Endothelial cell of umbilical vein (primary cell): ENCODE measurements at regions not wholly inside any gene's neighbourhood (a gene's known extent, or its start where the extent isn't known, plus 50 kb on each side); places are given as distances from the start of the nearest gene placed in this dataset.

Source experiments
- EZH2 ChIP-seq: IDR thresholded peaks from 2 replicates; pipeline ENCODE4 v1.6.1; 2012; ENCODE audit warnings: borderline replicate concordance, low read depth, mild to moderate bottlenecking, moderate library complexity, low read length, inconsistent platforms; ENCODE audit not compliant: severe bottlenecking
- POLR2A ChIP-seq: IDR thresholded peaks from 2 replicates; pipeline ENCODE4 v1.6.1; 2012; ENCODE audit warnings: low read depth, mild to moderate bottlenecking, control low read depth, low read length
- POLR2AphosphoS5 ChIP-seq: IDR thresholded peaks from 2 replicates; pipeline ENCODE4 v1.6.1; 2012; ENCODE audit warnings: low read depth, mild to moderate bottlenecking, control low read depth, low read length, moderate library complexity; ENCODE audit not compliant: insufficient read depth
- TF ChIP-seq, protein P1 (sequence below), 2 donors: IDR thresholded peaks; 1 replicate in 1 of 2; 2 replicates in 1 of 2; pipeline ENCODE4 v1.5.1; 2011; ENCODE audit warnings: low read length in 2 of 2, mild to moderate bottlenecking in 2 of 2, moderate library complexity in 2 of 2, control low read depth in 1 of 2, inconsistent platforms in 1 of 2, low read depth in 1 of 2; ENCODE audit not compliant: insufficient read depth in 1 of 2; ENCODE audit errors: extremely low read depth in 1 of 2

- TF ChIP-seq, protein P1, sequence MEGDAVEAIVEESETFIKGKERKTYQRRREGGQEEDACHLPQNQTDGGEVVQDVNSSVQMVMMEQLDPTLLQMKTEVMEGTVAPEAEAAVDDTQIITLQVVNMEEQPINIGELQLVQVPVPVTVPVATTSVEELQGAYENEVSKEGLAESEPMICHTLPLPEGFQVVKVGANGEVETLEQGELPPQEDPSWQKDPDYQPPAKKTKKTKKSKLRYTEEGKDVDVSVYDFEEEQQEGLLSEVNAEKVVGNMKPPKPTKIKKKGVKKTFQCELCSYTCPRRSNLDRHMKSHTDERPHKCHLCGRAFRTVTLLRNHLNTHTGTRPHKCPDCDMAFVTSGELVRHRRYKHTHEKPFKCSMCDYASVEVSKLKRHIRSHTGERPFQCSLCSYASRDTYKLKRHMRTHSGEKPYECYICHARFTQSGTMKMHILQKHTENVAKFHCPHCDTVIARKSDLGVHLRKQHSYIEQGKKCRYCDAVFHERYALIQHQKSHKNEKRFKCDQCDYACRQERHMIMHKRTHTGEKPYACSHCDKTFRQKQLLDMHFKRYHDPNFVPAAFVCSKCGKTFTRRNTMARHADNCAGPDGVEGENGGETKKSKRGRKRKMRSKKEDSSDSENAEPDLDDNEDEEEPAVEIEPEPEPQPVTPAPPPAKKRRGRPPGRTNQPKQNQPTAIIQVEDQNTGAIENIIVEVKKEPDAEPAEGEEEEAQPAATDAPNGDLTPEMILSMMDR (IDR thresholded peaks at IDR 0.05; ENCODE audit: extremely low read depth in 1 of 2, insufficient read depth in 1 of 2, low read depth in 1 of 2, low read length in 2 of 2): no peak
- TF ChIP-seq EZH2 (no peak), POLR2A (no peak), POLR2AphosphoS5 (no peak)
Observed at GRCh38 chr4:128688846-128689437, 120.6 kb upstream of the JADE1 start.
